HG03139 (cell line): ENCODE measurements at regions not wholly inside any gene's neighbourhood (a gene's known extent, or its start where the extent isn't known, plus 50 kb on each side); places are given as distances from the start of the nearest gene placed in this dataset.

Experiments used
- ATAC-seq: cut with Tn5 transposase; IDR thresholded peaks from one replicate; pipeline ENCODE4 v1.9.1; 2021; ENCODE audit not compliant: unreplicated experiment

DNA sequence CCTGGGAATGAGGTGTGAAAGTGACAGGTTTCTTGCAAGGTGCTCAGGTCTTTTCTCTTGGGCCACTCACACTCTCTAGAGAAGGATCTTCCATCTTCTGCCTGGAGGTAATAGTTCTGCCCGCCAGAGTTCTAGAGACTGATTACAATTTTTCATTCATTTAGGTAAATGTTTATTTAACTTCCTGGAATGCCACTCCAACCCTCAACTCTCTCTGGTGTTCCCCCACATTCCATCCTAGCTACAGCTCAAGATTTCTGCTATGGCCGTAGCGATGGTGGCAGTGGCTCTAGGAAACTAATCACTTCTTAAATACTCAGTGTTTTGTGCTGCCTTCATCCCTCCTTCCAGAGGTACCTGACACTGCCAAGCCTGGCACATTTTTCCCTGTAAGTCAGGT is 174.6 kb downstream of the WDR11 start:
- no peak for ATAC-seq

DNA sequence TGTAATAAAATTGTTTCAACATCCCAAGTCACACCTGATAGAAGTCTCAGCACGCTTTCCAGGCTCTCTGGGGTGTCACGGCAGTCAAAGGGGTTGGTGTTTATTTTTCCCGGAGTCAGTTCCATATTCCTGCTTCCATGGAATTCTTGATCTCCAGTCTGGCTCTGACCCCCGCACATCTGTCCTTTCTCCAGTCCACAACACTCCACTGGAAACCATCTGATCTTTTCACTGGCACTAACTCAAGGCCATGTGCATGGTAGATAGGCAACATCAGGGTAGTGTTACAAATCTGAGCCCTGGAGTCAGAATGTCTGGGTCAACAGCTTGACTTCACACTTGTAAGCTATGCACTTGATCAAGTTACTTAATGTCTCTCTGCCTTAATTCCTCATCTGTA is 176.2 kb downstream of the WDR11 start:
- no peak for ATAC-seq

DNA sequence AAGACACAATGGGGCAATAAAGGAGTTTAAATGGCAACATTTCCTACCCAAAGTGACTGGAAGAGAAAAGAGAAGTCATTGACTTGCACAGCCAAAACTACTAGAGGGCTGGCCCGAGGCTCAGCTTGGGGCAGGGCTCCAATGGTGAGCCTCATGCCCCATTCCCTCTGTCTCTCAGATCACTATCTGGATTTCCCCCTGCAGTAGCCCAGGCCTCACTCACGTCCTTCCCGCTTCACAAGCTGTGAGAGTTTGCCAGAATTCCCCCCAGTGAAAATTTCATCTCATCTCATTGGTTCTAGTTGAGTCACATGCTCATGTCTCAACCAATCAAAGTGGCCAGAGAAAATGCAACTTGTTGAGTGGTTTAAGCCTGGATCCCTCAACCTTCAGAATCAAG is 181.3 kb downstream of the WDR11 start:
- ATAC-seq, result no peak

DNA sequence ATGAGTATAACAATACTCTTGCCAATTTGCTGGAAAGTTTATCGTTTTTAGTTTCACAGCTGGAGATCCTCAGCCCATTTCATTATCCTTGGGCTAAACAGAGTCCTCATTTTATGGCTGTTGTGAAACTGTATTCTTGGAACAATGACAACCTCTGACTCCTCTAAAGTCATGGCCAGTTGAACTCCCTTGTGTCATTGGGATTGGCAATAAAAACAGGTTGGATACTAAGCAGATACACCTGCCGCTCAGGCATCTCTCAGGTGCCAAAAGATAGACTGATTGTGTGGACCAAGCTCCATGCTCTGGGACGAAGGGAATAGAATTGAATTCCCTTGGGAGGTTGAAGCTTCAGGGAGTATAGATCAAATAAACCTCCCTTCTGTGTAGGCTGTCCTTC is 182.2 kb downstream of the WDR11 start:
- ATAC-seq, result no peak

GRCh38 chr10:121036431-121036830 is 185.3 kb downstream of the WDR11 start:
- ATAC-seq, result no peak

DNA sequence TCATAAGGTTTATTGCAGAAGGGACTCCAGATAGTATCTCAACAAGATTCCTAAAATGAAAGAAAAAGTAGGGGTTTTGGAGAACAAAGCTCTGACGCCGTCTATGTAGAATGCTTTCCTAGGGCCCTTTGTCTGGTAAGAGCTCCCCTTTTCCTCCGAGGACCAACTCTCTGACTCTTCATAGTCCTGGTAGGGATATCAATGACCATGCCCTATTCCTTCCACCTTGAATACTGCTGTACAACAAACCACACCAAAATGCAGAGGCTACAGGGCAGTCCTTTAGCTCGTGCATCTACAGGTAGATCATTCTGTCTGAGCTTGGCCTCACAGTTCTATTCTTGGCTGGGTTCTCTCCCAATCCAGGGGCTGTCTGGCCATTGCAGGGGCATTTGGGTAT is 190.3 kb downstream of the WDR11 start:
- no peak for ATAC-seq

GRCh38 chr10:121041906-121042305 is 190.7 kb downstream of the WDR11 start:
- no peak for ATAC-seq

DNA sequence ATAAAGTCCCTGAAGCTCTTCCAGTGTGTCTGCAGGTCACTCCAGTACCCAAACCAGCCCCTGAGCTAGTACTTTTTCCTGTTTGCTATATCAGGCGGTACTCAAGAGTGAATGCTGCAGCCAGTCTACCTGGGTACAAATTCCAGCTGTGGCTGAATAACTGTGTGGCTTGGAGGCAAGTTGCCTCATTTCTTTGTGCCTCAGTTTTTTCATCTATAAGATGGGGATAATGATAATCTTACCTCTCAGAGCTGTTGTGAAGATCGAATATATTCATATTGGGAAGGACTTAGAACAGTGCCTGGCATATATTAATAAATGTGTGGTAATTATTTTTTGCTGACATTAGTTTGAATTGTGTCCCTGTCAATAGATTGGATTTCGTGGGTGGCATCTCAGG is 191.2 kb downstream of the WDR11 start:
- ATAC-seq, result no peak

DNA sequence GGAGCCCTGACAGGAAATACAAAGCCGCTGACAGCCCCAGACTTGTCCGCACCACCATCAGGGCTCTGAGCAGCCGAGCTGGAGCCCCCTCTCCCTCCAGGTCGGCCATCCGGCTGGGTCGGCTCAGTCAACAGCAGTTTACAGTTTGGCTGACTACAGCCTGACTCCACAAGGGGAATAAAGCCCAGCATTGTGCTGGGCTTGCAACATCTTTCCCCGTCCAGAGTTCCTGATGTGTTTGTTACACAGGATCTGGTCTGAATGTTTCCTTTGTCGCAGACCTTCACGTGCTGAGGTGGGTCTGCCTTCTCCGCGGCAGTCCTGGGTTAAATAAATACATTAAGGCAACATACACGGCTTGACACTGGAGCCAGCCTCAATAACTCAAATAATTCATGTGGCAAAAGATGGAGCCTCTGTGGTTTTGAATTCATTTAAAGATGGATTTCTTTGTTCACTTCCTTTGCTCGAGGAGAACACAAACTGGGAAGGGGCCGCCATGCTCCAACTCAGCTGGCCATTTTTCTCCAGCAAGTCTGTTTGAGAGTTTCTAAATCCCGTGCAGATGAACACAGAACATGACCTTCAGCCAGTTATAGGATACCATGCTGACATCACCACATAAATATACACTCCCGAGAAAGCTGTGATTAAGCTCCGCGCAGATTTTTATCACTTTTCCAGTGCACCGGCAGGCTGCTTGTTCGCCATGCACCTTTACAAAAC is 192.1 kb downstream of the WDR11 start:
- ATAC-seq, result no peak

- no peak for ATAC-seq
These were observed 197.6 kb downstream of the WDR11 start for GRCh38 chr10:121048749-121049148.

DNA sequence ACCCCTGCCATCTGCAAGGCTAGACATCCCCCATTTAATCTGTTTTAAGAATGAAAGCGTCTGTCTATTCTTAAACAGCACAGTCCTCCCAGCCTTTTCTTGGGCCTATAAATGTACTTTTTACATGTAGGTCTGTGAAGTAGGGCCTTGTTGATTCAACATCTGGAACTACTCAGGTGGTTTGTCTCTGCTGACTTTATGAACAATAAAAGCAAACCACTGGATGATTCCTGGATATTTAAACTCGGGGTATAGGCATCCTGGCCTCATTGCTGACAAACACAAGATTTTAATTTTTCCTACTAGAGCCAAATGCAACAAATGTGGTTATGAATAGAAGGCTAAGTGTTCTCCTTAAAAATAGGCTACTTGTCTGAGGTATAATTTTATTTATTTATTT is 198.3 kb downstream of the WDR11 start:
- ATAC-seq, result no peak

DNA sequence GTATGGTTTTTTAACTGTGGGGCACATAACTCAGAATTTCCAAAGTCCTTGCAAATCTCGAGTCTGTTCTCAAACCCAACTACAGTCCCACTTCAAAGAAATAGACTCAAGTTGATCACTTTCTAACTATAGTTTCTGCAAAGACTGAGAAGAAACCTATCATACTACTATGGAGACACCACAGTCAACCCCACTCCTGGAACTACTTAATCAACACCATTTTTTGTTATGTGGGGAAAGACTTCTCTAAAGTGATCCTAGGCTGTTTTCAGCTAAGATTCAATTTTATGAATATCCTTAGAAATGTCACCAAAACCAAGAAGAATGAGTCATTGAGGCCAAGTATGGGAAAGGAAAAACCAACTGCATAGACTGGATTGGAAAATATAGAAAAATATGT is 198.8 kb downstream of the WDR11 start:
- ATAC-seq, result no peak

DNA sequence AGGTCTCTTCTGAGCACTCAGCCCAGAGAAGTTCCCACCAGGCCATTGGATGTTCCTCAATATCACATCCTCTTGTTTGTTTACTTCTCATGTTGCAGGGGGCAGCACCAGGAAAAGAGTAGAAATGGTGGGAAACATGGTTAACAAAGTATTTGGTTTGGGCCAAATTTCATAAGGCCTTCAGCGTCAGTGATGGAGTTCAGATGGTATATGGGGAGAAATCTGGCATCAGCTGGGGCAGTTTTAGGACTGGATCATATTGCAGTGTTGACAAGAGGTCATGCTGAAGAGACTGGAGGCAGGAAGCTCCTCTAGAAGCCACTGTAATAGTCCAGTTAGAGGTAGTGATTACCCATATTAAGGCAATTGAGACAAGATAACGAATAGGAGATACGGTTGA is 200.0 kb downstream of the WDR11 start:
- ATAC-seq, result no peak

- no peak for ATAC-seq
These were observed 200.6 kb downstream of the WDR11 start for GRCh38 chr10:121051696-121052279.

- ATAC-seq, result no peak
These were observed 202.0 kb downstream of the WDR11 start for GRCh38 chr10:121053151-121053550.

DNA sequence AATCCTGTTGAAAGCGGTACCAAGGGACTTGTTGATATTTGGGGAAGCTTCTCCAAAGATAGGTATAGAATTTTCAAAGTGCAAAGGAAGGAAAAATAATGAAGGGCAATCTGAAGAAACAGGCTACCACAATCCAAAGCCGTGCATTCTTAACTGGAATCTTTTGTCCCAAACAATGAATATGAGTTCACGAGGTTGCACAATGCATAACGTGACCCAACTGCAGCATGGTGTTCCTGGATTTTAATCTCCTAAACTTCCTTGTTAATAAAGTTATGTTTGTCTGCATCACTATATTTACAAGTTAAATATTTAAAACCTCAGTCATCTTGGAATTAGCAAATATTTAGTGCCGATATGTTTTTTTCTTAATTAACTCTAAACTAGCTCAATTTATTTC is 203.7 kb downstream of the WDR11 start:
- no peak for ATAC-seq

DNA sequence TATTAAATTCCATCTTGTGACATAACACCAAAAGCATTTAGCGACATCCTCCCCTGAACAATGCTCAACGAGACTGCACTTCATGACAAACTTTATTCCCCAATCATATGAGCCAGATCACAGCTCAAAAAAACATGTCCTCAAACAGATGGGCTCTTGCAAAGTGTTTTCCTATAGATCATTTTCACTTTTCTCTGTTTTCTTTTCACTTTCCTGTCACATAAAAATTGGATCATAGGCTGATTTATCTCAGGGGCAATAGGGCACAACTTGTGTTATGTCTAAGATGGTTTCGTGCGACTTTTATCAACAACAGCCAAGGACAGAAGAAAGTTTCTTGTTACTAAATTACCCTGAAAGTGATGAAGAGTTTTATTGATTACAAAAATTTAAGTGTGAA is 206.1 kb downstream of the WDR11 start:
- ATAC-seq, result no peak

DNA sequence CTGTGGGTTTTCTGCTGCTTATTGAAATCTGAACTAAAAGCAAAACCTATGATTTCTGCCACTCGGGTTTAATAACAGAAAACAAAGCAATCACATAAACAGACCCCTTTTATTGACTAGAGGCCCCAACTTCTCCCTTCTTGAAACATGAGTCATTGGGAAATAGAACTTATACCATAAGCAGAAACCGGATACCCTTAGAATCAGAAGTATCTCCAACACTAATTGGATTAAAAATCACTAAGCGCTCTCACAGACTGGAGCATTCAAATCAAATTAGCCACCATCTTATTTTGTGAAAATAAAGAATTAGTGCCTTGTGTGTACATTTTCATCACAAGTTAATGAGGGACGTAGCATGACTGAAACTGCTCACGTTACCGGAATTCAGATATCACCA is 206.9 kb downstream of the WDR11 start:
- no peak for ATAC-seq

DNA sequence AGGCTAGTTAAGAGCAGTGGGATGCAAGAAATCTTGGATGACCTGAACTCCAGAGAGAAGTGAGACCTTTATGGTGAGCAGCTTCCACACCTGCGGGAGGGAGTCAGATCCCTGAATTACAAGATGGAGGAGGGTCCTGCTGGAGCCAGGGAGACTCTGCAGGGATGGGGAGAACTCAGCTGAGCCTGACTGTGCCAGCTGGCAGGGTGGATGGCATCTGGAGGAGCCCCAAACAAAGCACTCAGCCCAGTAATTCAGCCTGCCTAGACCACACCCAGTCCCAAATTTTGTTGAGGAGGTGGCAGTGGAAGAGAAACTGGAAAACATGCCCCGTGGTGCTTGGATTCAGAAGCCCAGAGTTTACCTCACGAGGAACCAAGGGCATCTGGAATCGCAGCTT is 208.2 kb downstream of the WDR11 start:
- ATAC-seq, result no peak

- no peak for ATAC-seq
These were observed 211.0 kb downstream of the WDR11 start for GRCh38 chr10:121062115-121062514.

DNA sequence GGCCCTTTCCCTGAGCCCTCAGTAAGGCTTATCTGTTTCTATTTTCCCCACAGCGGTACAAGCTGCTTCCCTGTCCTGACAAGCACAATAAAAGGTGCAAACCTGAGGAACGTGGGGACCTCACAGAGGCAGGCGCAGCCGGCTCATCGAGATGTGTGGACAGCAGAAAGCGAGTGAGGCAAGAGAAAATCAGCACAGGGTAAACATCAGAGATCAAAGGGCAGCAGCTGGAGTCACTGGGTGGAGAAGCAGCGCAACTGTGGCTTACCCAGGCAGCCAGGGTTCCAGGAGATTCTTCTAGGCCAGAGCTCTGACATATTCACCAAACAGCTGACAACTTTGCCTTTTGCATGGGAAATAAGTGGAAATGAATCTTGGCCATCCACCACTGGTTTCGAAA is 212.6 kb downstream of the WDR11 start:
- no peak for ATAC-seq

- no peak for ATAC-seq
These were observed 213.3 kb downstream of the WDR11 start for GRCh38 chr10:121064491-121064890.

DNA sequence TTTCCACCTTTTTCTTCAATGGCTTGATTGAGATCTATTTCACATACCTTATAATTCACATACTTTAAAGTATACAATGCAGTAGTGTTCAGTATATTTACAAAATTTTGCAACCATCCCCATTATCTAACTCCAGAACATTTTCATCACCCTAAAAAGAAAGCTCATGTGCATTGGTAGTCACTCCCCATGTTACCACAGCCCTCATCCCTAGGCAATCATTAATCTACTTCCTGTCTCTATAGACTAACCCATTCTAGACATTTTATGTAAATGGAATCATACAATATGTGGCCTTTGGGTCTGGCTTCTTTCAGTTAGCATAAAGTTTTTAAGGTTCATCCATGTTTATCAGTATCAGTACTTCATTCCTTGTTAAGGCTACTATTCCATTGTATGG is 214.2 kb downstream of the WDR11 start:
- ATAC-seq, result peak; percentile 54
